Kidney (tissue), 13 donors: ENCODE measurements at regions not wholly inside any gene's neighbourhood (a gene's known extent, or its start where the extent isn't known, plus 50 kb on each side); places are given as distances from the start of the nearest gene placed in this dataset.

Experiments used
- DNase-seq, 5 donors: peaks; one replicate each; pipeline ENCODE4 v3.0.0-alpha.2; 2013 to 2020
- FAIRE-seq: peaks from 2 replicates; lab custom pipeline; 2012; peaks lifted over from hg19 to GRCh38; lab: Jason Lieb, UNC
- H3K27ac ChIP-seq, 2 donors: one replicate each; pipeline ENCODE4 v1.7.0; 2013; ENCODE audit warnings: low read depth in 2 of 2, low read length in 2 of 2, inconsistent platforms in 1 of 2
- H3K27me3 ChIP-seq: one replicate; pipeline ENCODE4 v1.7.1; 2013; ENCODE audit warnings: low read length, inconsistent platforms; ENCODE audit not compliant: control insufficient read depth, insufficient read depth
- H3K36me3 ChIP-seq, 3 donors: one replicate each; pipeline versions ENCODE4 v1.7.0 to v1.7.1; 2013; ENCODE audit warnings: low read length in 3 of 3, control low read depth in 1 of 3, inconsistent platforms in 1 of 3; ENCODE audit not compliant: insufficient read depth in 3 of 3, control insufficient read depth in 2 of 3
- H3K4me1 ChIP-seq, 3 donors: one replicate each; pipeline versions ENCODE4 v1.7.0 to v1.7.1; 2013; ENCODE audit warnings: low read length in 3 of 3, inconsistent platforms in 1 of 3, low read depth in 1 of 3; ENCODE audit not compliant: control insufficient read depth in 2 of 3, insufficient read depth in 2 of 3
- H3K4me3 ChIP-seq, 3 donors: one replicate each; pipeline versions ENCODE4 v1.7.0 to v1.8.1; 2013; ENCODE audit warnings: low read length in 3 of 3, control low read depth in 1 of 3, inconsistent platforms in 1 of 3
- H3K9ac ChIP-seq, 3 donors: one replicate each; pipeline versions ENCODE4 v1.7.0 to v1.7.1; 2013; ENCODE audit warnings: low read length in 3 of 3, control low read depth in 1 of 3, inconsistent platforms in 1 of 3
- H3K9me3 ChIP-seq, 3 donors: one replicate each; pipeline versions ENCODE4 v1.7.0 to v1.7.1; 2013; ENCODE audit warnings: low read length in 3 of 3, control low read depth in 1 of 3, inconsistent platforms in 1 of 3; ENCODE audit not compliant: control insufficient read depth in 2 of 3, insufficient read depth in 1 of 3
- intact Hi-C: fragments of 100-400 bp; cut with DNase I; formaldehyde crosslinking; loops from one replicate; pipeline ENCODE4 v1.11.1; 2022
- TF ChIP-seq, protein P1 (sequence below): IDR thresholded peaks from 3 replicates; pipeline ENCODE4 v1.5.1; 2012; ENCODE audit warnings: mild to moderate bottlenecking, moderate library complexity, borderline replicate concordance; ENCODE audit not compliant: insufficient read depth; ENCODE audit errors: extremely low read depth
- donor health status: control.
- donor health status: control.
- donor health status: control.
- donor health status: control.
- donor health status: control.
- donor health status: DM: yes; HTN: yes; CAD: no.
- donor health status: Normal renal cell carcinoma (clear cell type).

DNA sequence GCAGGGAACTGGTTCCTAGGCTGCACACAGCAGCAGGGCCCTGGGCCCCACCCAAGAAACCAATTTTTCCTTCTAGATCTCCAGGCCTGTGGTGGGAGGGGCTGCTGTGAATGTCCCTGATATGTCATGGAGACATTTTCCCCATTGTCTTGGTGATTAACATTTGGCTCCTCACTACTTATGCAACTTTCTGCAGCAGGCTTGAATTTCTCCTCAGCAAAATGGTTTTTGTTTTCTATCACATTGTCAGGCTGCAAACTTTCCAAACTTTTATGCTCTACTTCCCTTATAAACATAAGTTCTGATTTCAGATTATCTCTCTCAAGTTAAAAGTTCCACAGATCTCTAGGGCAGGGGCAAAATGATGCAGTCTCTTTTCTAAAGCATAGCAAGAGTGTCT lies 310.2 kb upstream of the PCDH20 start:
- TF ChIP-seq, protein P1, sequence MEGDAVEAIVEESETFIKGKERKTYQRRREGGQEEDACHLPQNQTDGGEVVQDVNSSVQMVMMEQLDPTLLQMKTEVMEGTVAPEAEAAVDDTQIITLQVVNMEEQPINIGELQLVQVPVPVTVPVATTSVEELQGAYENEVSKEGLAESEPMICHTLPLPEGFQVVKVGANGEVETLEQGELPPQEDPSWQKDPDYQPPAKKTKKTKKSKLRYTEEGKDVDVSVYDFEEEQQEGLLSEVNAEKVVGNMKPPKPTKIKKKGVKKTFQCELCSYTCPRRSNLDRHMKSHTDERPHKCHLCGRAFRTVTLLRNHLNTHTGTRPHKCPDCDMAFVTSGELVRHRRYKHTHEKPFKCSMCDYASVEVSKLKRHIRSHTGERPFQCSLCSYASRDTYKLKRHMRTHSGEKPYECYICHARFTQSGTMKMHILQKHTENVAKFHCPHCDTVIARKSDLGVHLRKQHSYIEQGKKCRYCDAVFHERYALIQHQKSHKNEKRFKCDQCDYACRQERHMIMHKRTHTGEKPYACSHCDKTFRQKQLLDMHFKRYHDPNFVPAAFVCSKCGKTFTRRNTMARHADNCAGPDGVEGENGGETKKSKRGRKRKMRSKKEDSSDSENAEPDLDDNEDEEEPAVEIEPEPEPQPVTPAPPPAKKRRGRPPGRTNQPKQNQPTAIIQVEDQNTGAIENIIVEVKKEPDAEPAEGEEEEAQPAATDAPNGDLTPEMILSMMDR = no peak

DNA sequence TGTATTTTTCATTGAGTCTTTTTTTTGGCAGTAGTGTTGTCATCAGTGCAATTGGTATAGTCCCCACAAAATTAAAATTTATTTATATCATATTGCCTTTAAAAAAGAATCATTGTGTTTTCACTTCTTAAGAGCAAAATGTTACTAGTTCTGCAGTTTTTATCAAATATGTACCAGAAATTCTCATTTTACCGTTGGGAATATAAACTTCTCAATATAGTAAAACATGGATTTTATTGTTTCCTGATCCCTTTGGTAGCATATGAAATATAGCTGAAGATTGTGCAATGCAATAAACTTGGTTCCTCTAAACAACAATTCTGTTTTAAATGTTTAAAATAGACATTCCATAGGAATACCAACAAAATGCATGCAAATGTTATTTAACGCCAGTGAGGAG lies 306.5 kb upstream of the PCDH20 start:
- H3K9ac ChIP-seq = no peak overlapping the region
- no peak for FAIRE-seq
- no peak overlapping the region for H3K27ac ChIP-seq
- no peaks in the 10 kb centered on the region for H3K36me3 ChIP-seq
- no peaks in the 10 kb centered on the region for H3K4me1 ChIP-seq
- intact Hi-C loops = no loop called here
- DNase-seq = no peak
- no peaks in the 10 kb centered on the region for H3K27me3 ChIP-seq
- TF ChIP-seq, protein P1 = no peak
- no peaks in the 10 kb centered on the region for H3K9me3 ChIP-seq
- no peak overlapping the region for H3K4me3 ChIP-seq

More for the DNA sequence above, 310.2 kb upstream of the PCDH20 start:
- intact Hi-C loops = no loop called here
- Histone ChIP-seq H3K4me1 (peaks cover 0 to 2% (median 0%) of the 10 kb centered on the region in 3 donors), H3K9ac (no peak overlapping the region), H3K27me3 (no peaks in the 10 kb centered on the region), H3K4me3 (no peak overlapping the region), H3K27ac (no peak overlapping the region), H3K9me3 (no peaks in the 10 kb centered on the region), H3K36me3 (no peaks in the 10 kb centered on the region)
- FAIRE-seq (no peak), DNase-seq (no peak)

- DNase-seq (no peak), FAIRE-seq (no peak)
- Histone ChIP-seq H3K4me1 (no peaks in the 10 kb centered on the region), H3K27me3 (no peaks in the 10 kb centered on the region), H3K9ac (no peak overlapping the region), H3K27ac (no peak overlapping the region), H3K9me3 (no peaks in the 10 kb centered on the region), H3K36me3 (no peaks in the 10 kb centered on the region), H3K4me3 (no peak overlapping the region)
- intact Hi-C loops = no loop called here
- TF ChIP-seq, protein P1 = no peak
Observed at GRCh38 chr13:61712621-61713020, 297.0 kb upstream of the PCDH20 start.

- intact Hi-C loops = no loop called here
- Histone ChIP-seq H3K27me3 (no peaks in the 10 kb centered on the region), H3K4me3 (no peak overlapping the region), H3K4me1 (no peaks in the 10 kb centered on the region), H3K9me3 (no peaks in the 10 kb centered on the region), H3K27ac (no peak overlapping the region), H3K9ac (no peak overlapping the region), H3K36me3 (no peaks in the 10 kb centered on the region)
- DNase-seq (no peak), FAIRE-seq (no peak)
- TF ChIP-seq, protein P1 = no peak
Observed at GRCh38 chr13:61709258-61709657, 293.6 kb upstream of the PCDH20 start.
